GM23248 (cell line): ENCODE measurements at regions not wholly inside any gene's neighbourhood (a gene's known extent, or its start where the extent isn't known, plus 50 kb on each side); places are given as distances from the start of the nearest gene placed in this dataset.
A peak's percentile ranks its signal among the peaks of the same experiment; 100 is the strongest.

Experiments used
- DNase-seq: peaks from one replicate; pipeline ENCODE4 v3.0.0-alpha.2; 2015
- H2AFZ ChIP-seq: fragments of 200-600 bp; sonication (generic); 2 replicates; pipeline ENCODE4 v1.6.1; 2016; ENCODE audit warnings: antibody characterized with exemption
- H3F3A ChIP-seq: fragments of 200-600 bp; sonication (generic); 2 replicates; pipeline ENCODE4 v1.6.1; 2016; ENCODE audit warnings: mild to moderate bottlenecking, antibody characterized with exemption, mixed run types; ENCODE audit not compliant: insufficient read depth
- H3K27ac ChIP-seq: fragments of 200-600 bp; sonication (generic); 2 replicates; pipeline ENCODE4 v1.5.1; 2016; ENCODE audit warnings: mild to moderate bottlenecking
- H3K27me3 ChIP-seq: fragments of 200-600 bp; sonication (generic); replicated peaks from 2 replicates; pipeline ENCODE4 v1.6.1; 2016; ENCODE audit warnings: mild to moderate bottlenecking; ENCODE audit not compliant: insufficient read depth
- H3K36me3 ChIP-seq: fragments of 200-600 bp; sonication (generic); 2 replicates; pipeline ENCODE4 v1.6.1; 2016; ENCODE audit warnings: low read depth, mild to moderate bottlenecking
- H3K4me1 ChIP-seq: fragments of 200-600 bp; sonication (generic); 2 replicates; pipeline ENCODE4 v1.6.1; 2016; ENCODE audit warnings: mild to moderate bottlenecking; ENCODE audit not compliant: insufficient read depth
- H3K4me2 ChIP-seq: fragments of 200-600 bp; sonication (generic); one replicate; pipeline ENCODE4 v1.6.1; 2016; ENCODE audit warnings: mild to moderate bottlenecking; ENCODE audit not compliant: unreplicated experiment
- H3K4me3 ChIP-seq: fragments of 200-600 bp; sonication (generic); 2 replicates; pipeline ENCODE4 v1.5.1; 2016; ENCODE audit warnings: mild to moderate bottlenecking
- H3K79me2 ChIP-seq: fragments of 200-600 bp; sonication (generic); 2 replicates; pipeline ENCODE4 v1.6.1; 2016; ENCODE audit warnings: mild to moderate bottlenecking; ENCODE audit not compliant: insufficient read depth
- H3K9ac ChIP-seq: fragments of 200-600 bp; sonication (generic); 2 replicates; pipeline ENCODE4 v1.6.1; 2016; ENCODE audit warnings: mild to moderate bottlenecking
- H3K9me2 ChIP-seq: fragments of 200-600 bp; sonication (generic); 2 replicates; pipeline ENCODE4 v1.6.1; 2016; ENCODE audit warnings: mixed run types, mild to moderate bottlenecking, moderate library complexity; ENCODE audit not compliant: insufficient read depth
- H3K9me3 ChIP-seq: fragments of 200-600 bp; sonication (generic); one replicate; pipeline ENCODE4 v1.6.1; 2017; ENCODE audit warnings: low read depth
- H4K20me1 ChIP-seq: fragments of 200-600 bp; sonication (generic); 2 replicates; pipeline ENCODE4 v1.6.0; 2016; ENCODE audit not compliant: insufficient read depth
- EZH2 ChIP-seq: fragments of 200-600 bp; sonication (generic); IDR thresholded peaks from 2 replicates; pipeline ENCODE4 v1.6.1; 2018; ENCODE audit warnings: antibody characterized with exemption, mild to moderate bottlenecking; ENCODE audit not compliant: insufficient read depth, poor library complexity, severe bottlenecking
- EZH2phosphoT487 ChIP-seq: fragments of 200-600 bp; sonication (generic); IDR thresholded peaks from 2 replicates; pipeline ENCODE4 v1.6.1; 2018; ENCODE audit warnings: antibody characterized with exemption, moderate library complexity, mild to moderate bottlenecking, low read depth; ENCODE audit not compliant: insufficient read depth
- WGBS, 2 experiments: methylation state at CpG; one replicate each; pipeline ENCODE4 v1.1.6; 2015 to 2017; ENCODE audit warnings: low lambda C conversion rate in 2 of 2, low coverage in 1 of 2; ENCODE audit errors: missing lambda C conversion rate in 2 of 2; 5-methylcytosine and 5-hydroxymethylcytosine counted together
- in situ Hi-C: fragments of 300-500 bp; cut with MboI; formaldehyde crosslinking; loops from 2 replicates; pipeline ENCODE4 v1.15.0; 2020

DNA sequence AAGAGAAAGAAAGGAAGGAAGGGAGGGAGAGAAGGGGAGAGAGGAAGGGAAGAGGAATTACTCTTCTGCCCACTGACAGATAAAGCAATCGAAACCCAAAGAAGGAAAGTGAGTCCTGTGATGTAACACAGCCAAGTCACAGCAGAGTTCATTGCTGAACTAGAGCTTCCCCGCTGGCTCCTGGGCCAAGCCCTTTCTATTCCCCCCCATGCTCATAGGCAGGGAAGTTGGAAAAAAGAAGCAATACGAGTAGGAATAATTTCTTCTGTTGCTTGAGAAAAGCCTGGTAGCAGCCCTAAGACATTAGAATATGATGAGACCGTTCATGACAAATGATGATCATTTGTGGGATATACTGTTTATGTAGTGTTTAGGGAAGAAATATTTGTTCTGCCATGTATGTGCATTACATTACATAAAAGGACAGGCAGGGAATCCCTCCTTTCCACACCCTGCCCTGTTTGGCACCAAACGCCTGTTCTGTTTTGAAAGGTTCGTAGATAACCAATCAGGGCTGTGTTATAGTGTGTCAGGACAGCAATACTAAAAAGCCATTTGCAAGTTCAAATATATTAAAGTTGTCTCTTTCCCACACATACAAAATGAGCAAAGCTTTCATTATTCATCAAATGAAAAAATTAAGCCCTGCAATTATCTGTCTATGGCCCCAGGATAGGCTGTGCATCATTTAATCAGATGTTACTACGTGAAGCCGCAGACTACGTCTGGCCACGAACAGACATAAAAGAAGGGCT is 111.0 kb upstream of the TRPM1 start:
- no peaks in the 10 kb centered on the region for H4K20me1 ChIP-seq
- no peak overlapping the region for H2AFZ ChIP-seq
- H3K4me3 ChIP-seq: no peak overlapping the region
- H3K79me2 ChIP-seq: no peaks in the 10 kb centered on the region
- TF ChIP-seq EZH2 (no peak), EZH2phosphoT487 (no peak)
- no peaks in the 10 kb centered on the region for H3K36me3 ChIP-seq
- no peaks in the 10 kb centered on the region; the same call in 1 of the 2 replicates for H3K27me3 ChIP-seq
- no peaks in the 10 kb centered on the region for H3K4me1 ChIP-seq
- no peak overlapping the region for H3K27ac ChIP-seq
- no peak overlapping the region for H3K9ac ChIP-seq
- WGBS, 2 experiments: 79 to 80% methylated on average over 10 of the region's 10 CpGs
- H3F3A ChIP-seq: no peaks in the 10 kb centered on the region
- in situ Hi-C loops: no loop called here
- no peak for DNase-seq
- H3K9me2 ChIP-seq: no peaks in the 10 kb centered on the region
- peaks cover 5% of the 10 kb centered on the region for H3K9me3 ChIP-seq
- H3K4me2 ChIP-seq: no peak overlapping the region

DNA sequence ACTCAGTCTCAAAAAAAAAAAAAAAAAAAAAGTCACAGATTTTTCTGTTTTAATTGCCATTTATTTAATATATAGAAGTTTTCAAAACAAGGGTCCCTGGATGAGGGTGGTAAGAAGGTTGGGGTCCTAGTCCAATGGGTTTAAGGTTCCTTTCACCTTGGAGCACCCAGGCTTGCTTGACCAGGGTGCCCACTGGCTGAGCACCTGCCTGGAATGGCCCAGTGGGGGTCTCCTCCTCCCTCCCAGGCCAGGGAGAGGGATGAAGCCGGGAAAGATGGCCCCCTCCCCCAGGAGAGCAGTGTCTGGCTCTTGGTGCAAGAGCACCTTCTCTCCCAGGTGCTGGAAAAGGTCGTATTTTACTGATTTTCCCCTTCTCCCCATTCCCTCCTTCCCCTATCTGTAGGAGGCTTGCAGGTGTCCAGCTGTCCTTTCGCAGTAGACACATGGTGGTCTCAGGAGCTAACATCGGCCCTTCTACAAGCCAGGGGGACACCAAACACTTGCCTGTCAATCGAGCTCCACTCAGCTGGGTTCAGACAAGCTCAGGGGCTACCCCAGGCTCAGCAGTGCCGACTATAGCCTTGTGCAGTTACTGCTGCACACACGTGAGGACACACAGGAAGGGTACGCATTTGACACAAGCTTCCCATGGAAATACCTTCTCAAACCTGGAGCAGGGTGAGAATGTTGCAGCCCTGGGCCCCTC is 112.3 kb upstream of the KLF13 start:
- in situ Hi-C loops: no loop called here
- WGBS, 2 experiments: 51 to 66% methylated on average over 7 to 8 of the region's 8 CpGs
- Histone ChIP-seq H3K27me3 (no peaks in the 10 kb centered on the region), H3K36me3 (no peaks in the 10 kb centered on the region), H3K9ac (no peak overlapping the region), H3F3A (no peaks in the 10 kb centered on the region), H2AFZ (no peak overlapping the region), H3K4me3 (no peak overlapping the region), H4K20me1 (no peaks in the 10 kb centered on the region), H3K9me2 (no peaks in the 10 kb centered on the region), H3K27ac (no peak overlapping the region), H3K9me3 (peaks cover 5% of the 10 kb centered on the region), H3K79me2 (no peaks in the 10 kb centered on the region), H3K4me2 (no peak overlapping the region), H3K4me1 (no peaks in the 10 kb centered on the region)
- no peak for TF ChIP-seq EZH2
- TF ChIP-seq EZH2phosphoT487: no peak
- no peak for DNase-seq

DNA sequence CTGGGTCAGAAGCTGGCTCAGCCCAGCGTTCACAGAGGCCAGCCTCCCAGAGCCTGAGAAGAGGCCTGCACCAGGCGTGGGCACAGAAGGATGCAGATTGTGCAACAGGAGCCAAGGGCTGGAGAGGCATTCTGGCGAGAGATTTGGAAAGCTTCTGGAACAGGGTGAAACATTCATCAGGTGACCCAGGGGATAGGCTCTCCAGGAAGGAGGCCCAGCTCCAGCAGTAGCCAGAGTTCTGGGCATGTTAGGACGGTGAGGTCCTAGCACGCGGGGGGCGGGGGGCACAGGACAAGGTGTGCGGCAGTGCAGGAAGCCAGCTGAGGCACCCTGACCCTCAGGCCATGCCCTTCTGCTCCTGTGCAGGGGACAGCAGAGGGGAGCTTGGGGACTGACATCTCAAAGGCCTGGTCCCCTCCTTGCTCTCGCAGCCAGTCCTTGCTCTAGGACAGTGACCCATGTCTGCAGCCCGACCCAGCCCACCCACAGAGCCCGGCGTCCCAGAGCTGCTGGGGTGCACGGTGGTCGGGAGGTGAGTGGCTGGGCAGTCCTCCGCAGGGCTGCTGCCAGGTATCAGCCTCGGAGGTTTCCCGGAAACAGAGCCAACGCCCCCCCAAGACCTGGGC is 111.7 kb upstream of the KLF13 start:
- peak; percentile 85 for DNase-seq

DNA sequence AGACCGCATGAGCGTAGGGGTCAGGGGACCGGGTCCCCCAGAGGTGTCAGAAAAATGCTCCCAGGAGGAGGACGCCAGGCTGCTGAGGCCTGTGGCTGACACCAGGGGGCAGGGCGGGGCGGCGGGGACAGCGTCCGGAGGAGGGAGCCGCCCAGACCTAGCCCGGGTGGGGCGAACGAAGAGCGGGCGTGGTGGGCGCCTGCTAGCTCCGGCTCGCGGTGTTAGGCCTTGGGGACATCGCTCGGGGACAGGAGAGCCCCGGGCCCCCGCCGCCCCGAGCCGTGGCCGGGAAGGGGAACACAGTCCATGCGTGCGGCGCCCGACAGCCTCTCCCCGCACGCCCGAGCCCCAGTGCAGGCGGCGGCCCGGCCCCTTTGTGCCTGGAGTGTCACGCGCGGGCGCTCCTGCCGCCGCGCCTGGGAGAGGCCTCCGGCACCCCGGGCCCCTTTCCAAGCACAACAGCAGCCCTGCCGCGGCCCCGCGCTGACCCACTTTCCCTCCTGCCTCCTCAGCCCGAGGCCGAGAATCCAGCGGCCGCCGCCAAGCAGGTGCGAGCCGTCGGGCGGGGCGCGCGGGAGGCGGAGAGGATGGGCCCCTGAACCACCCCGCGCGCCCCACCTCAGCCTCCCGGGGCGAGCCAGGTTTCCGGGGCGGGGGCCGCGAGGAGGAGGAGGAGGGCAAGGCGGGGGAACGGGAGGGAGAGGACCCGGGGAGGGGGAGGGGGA is 111.0 kb upstream of the KLF13 start:
- in situ Hi-C loops: no loop called here
- peak overlapping the region; percentile 76 for H2AFZ ChIP-seq
- H3K79me2 ChIP-seq: no peaks in the 10 kb centered on the region
- no peaks in the 10 kb centered on the region for H3K36me3 ChIP-seq
- no peaks in the 10 kb centered on the region for H4K20me1 ChIP-seq
- H3K4me3 ChIP-seq: peak overlapping the region; percentile 68
- H3K27me3 ChIP-seq: no peaks in the 10 kb centered on the region
- 4 to 5% methylated on average over 30 to 74 of the region's 75 CpGs for WGBS, 2 experiments
- H3K9ac ChIP-seq: peak overlapping the region; percentile 58; the same call in 1 of the 2 replicates
- H3K9me3 ChIP-seq: peaks cover 5% of the 10 kb centered on the region
- no peaks in the 10 kb centered on the region for H3F3A ChIP-seq
- no peak overlapping the region for H3K27ac ChIP-seq
- TF ChIP-seq EZH2: no peak
- no peak for TF ChIP-seq EZH2phosphoT487
- peak overlapping the region; percentile 75 for H3K4me2 ChIP-seq
- no peaks in the 10 kb centered on the region for H3K4me1 ChIP-seq
- DNase-seq: peak; percentile 77
- H3K9me2 ChIP-seq: no peaks in the 10 kb centered on the region

More for the DNA sequence above, 111.7 kb upstream of the KLF13 start:
- Histone ChIP-seq H3K27me3 (no peaks in the 10 kb centered on the region), H3F3A (no peaks in the 10 kb centered on the region), H3K9ac (0 out of 2 replicates have a peak overlapping the region, but pooled peaks have one; percentile 58), H3K4me3 (no peak overlapping the region), H3K79me2 (no peaks in the 10 kb centered on the region), H3K27ac (no peak overlapping the region), H3K9me3 (peaks cover 5% of the 10 kb centered on the region), H4K20me1 (no peaks in the 10 kb centered on the region), H3K4me2 (no peak overlapping the region), H2AFZ (peak overlapping the region; percentile 76; the same call in 1 of the 2 replicates), H3K36me3 (no peaks in the 10 kb centered on the region), H3K9me2 (no peaks in the 10 kb centered on the region), H3K4me1 (no peaks in the 10 kb centered on the region)
- in situ Hi-C loops: no loop called here
- WGBS, 2 experiments: 26% methylated on average over 17 to 18 of the region's 18 CpGs
- TF ChIP-seq EZH2phosphoT487 (no peak), EZH2 (no peak)
